Aorta (tissue), 5 donors: ENCODE measurements at regions not wholly inside any gene's neighbourhood (a gene's known extent, or its start where the extent isn't known, plus 50 kb on each side); places are given as distances from the start of the nearest gene placed in this dataset.
A peak's percentile ranks its signal among the peaks of the same experiment; 100 is the strongest.

Experiments used
- ATAC-seq: fragments of 200-7000 bp; cut with Tn5 transposase; one replicate; pipeline ENCODE4 v1.9.1; 2022; ENCODE audit warnings: moderate library complexity; ENCODE audit not compliant: low FRiP score
- DNase-seq, 2 donors: peaks; one replicate each; pipeline ENCODE4 v3.0.0-alpha.2; 2020
- H3K27ac ChIP-seq, 2 donors: one replicate each; pipeline ENCODE4 v1.5.1; 2013; ENCODE audit warnings: low read length in 2 of 2, mild to moderate bottlenecking in 2 of 2, moderate library complexity in 2 of 2, control low read depth in 1 of 2, inconsistent platforms in 1 of 2, low read depth in 1 of 2
- H3K27me3 ChIP-seq, 2 donors: one replicate each; pipeline ENCODE4 v1.6.1; 2013; ENCODE audit warnings: control low read depth in 1 of 2, low read length in 1 of 2, mild to moderate bottlenecking in 1 of 2, moderate library complexity in 1 of 2; ENCODE audit not compliant: insufficient read depth in 2 of 2, control insufficient read depth in 1 of 2
- H3K36me3 ChIP-seq, 2 donors: one replicate each; pipeline ENCODE4 v1.6.1; 2013; ENCODE audit warnings: control low read depth in 1 of 2, low read length in 1 of 2, mild to moderate bottlenecking in 1 of 2; ENCODE audit not compliant: insufficient read depth in 2 of 2, control insufficient read depth in 1 of 2
- H3K4me1 ChIP-seq, 2 donors: one replicate each; pipeline ENCODE4 v1.6.1; 2013; ENCODE audit warnings: low read length in 2 of 2, control low read depth in 1 of 2, mild to moderate bottlenecking in 1 of 2, moderate library complexity in 1 of 2; ENCODE audit not compliant: insufficient read depth in 2 of 2, control insufficient read depth in 1 of 2
- H3K4me3 ChIP-seq, 2 donors: one replicate each; pipeline ENCODE4 v1.5.1; 2013; ENCODE audit warnings: low read length in 2 of 2, control low read depth in 1 of 2, mild to moderate bottlenecking in 1 of 2
- H3K9me3 ChIP-seq: one replicate; pipeline ENCODE4 v1.6.1; 2013; ENCODE audit warnings: mild to moderate bottlenecking, low read length; ENCODE audit not compliant: control insufficient read depth
- WGBS, 2 donors: extraction: QIAGEN DNeasy Blood & Tissue Kit; methylation state at CpG; one replicate each; pipeline ENCODE4 v1.1.7; 2013; 5-methylcytosine and 5-hydroxymethylcytosine counted together
- intact Hi-C, 2 donors: fragments of 100-400 bp; cut with DNase I; formaldehyde crosslinking; loops; one replicate each; pipeline versions ENCODE4 v1.14.2 to v1.15.0; 2022
- donor health status: healthy with polysubstance abuse.
- donor health status: Bipolar disorder and iron deficiency.
- donor health status: DM: no; HTN: no; CAD: no.
- donor health status: DM: no; HTN: no; CAD: no.
- donor health status: DM: yes; HTN: yes; CAD: no.

DNA sequence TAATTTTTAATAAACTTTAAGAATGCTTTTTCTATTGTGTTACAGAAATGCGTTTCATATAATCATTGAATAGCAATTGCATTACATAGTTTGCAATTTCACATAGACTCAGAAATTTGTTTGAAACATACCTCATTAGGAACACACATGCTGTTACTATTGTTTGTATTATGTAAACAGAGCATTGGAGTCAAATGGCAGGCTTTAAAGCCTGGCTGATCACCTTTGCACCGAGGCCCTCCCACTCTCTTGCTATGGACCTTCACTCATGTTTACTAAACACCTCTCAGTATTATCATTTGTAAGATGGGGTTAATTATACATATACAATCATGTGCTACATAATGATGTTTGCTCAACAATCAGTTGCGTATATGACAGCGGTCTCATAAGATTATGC lies 203.6 kb upstream of the NPSR1 start:
- no peaks in the 10 kb centered on the region for H3K4me1 ChIP-seq
- H3K27ac ChIP-seq: no peak overlapping the region
- DNase-seq: no peak
- H3K4me3 ChIP-seq: no peak overlapping the region
- H3K9me3 ChIP-seq: no peaks in the 10 kb centered on the region
- H3K27me3 ChIP-seq: no peaks in the 10 kb centered on the region
- WGBS, 2 donors: 78 to 79% methylated on average over 4 of the region's 4 CpGs
- no peak for ATAC-seq
- no peaks in the 10 kb centered on the region for H3K36me3 ChIP-seq
- intact Hi-C loops: no loop called here

DNA sequence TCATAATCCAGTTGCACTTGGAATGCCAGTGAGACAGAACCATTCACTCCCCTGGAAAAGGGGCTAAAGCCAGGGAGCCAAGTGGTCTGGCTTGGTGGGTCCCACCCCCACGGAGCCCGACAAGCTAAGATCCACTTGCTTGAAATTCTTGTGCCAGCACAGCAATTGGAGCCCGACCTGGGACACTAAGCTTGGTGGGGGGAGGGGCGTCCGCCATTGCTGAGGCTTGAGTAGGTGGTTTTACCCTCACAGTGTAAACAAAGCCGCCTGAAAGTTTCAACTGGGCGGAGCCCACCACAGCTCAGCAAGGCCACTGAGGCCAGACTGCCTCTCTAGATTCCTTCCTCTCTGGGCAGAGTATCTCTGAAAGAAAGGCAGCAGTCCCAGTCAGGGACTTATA lies 200.7 kb upstream of the NPSR1 start:
- Histone ChIP-seq H3K4me1 (no peaks in the 10 kb centered on the region), H3K27me3 (no peaks in the 10 kb centered on the region), H3K4me3 (no peak overlapping the region), H3K27ac (no peak overlapping the region), H3K36me3 (no peaks in the 10 kb centered on the region), H3K9me3 (no peaks in the 10 kb centered on the region)
- ATAC-seq (no peak), DNase-seq (peak in 1 of 2 donors; percentile 38)
- 81 to 82% methylated on average over 7 of the region's 7 CpGs for WGBS, 2 donors
- intact Hi-C loops: no loop called here

DNA sequence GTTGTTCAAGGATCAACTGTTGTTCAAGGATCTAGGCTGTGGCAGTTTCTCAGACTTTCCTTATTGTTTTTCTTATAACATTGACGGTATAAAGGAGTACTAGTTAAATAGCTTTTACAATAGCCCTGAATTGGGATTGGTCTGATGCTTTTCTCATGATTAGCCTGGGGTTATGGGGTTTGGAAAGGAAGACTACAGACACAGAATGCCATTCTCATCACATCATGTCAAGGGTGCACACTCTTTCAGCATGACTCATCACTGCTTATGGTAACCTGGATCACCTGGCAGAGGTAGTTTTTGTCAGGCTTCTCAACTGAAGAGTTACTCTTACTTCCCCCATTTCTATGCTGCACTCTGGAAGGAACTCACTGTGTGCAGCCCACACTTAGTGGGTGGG lies 194.2 kb upstream of the NPSR1 start:
- H3K27ac ChIP-seq: no peak overlapping the region
- no peak overlapping the region for H3K4me3 ChIP-seq
- 81 to 83% methylated on average over 1 of the region's 1 CpG for WGBS, 2 donors
- no peak for DNase-seq
- intact Hi-C loops: no loop called here
- ATAC-seq: no peak
- no peaks in the 10 kb centered on the region for H3K27me3 ChIP-seq
- H3K36me3 ChIP-seq: no peaks in the 10 kb centered on the region
- H3K4me1 ChIP-seq: no peaks in the 10 kb centered on the region
- no peaks in the 10 kb centered on the region for H3K9me3 ChIP-seq

DNA sequence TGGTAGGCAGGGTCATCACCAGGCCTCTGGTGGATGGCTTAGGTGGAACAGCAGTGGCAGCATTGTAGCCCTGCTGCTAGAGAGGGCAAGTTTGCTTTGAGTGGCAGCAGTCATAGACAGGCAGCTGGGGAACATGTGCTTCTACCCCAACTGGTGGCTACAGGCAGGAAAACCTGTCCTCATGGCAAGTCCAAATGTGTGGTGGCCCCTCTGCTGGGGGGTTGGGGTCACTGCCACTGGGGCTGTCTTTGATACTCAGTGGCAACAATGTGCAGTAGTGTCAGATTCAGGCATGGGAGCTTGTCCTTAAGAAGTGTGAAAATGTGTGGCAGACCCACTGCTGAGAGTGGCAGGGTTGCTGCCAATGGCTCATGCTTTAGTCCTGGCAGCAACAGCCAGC lies 186.2 kb upstream of the NPSR1 start:
- H3K27me3 ChIP-seq: no peaks in the 10 kb centered on the region
- no peak for ATAC-seq
- no peak overlapping the region for H3K4me3 ChIP-seq
- DNase-seq: no peak
- no peaks in the 10 kb centered on the region for H3K4me1 ChIP-seq
- H3K9me3 ChIP-seq: peaks cover 6% of the 10 kb centered on the region
- intact Hi-C loops: no loop called here
- H3K27ac ChIP-seq: no peak overlapping the region
- H3K36me3 ChIP-seq: no peaks in the 10 kb centered on the region

DNA sequence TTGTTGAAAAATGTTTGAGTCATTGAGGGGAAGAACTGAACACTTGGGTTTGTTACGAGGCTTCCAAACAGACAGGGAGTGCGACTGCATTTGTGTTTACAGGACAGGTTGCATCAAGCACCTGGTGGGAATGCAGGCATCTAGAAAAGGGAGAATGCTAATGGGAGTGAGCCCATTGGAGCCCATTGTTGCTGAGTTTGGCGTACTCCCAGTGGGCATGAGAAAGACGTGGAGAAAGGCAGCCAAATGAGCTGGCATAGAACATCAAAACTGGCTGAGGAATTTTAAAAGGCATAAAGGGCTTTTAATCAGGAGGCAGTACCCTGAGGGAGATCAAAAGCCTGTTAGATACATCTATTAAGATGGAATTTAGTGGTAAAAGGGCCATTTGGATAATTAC lies 171.6 kb upstream of the NPSR1 start:
- 34 to 42% methylated on average over 4 of the region's 4 CpGs for WGBS, 2 donors
- H3K4me1 ChIP-seq: no peaks in the 10 kb centered on the region
- no peaks in the 10 kb centered on the region for H3K36me3 ChIP-seq
- H3K27me3 ChIP-seq: peaks cover 0 to 1% of the 10 kb centered on the region in 2 donors
- H3K4me3 ChIP-seq: no peak overlapping the region
- DNase-seq (no peak), ATAC-seq (no peak)
- H3K27ac ChIP-seq: no peak overlapping the region
- H3K9me3 ChIP-seq: no peaks in the 10 kb centered on the region
- intact Hi-C loops: no loop called here

DNA sequence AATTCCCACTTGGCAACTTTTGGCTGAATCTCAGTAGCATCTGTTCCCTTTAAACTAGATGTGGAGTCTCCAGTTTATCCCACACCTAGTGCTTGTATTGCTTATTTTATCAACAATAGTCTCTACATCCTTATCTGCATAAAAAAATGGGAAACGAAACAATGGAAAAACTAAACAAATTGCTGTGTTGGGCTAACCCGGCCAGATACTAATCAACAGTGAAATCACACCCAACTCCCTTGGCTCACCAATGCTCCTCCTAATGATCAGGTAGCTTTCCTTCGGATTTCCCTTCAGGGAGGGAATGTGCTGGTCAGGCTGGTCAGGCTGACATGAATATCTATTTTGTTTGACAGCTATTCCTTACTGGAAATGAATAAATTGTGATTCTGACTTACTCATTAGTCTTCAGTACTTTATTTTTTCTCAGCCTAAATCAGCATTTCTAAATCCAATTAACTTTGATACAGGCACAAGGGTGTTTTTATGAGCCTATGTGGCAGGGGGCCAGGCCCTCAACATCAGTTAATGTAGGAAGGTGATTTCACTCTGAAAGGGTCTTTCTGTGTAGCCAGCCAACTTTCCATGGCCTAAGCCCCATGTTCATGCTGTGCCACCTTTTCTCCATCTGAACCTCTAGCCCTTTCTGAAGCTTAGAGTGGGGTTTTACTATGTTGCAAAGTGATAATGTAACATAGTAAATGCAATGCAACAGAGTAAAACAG lies 170.5 kb upstream of the NPSR1 start:
- Histone ChIP-seq H3K4me1 (no peaks in the 10 kb centered on the region), H3K27me3 (no peaks in the 10 kb centered on the region), H3K27ac (no peak overlapping the region), H3K9me3 (no peaks in the 10 kb centered on the region), H3K36me3 (no peaks in the 10 kb centered on the region), H3K4me3 (no peak overlapping the region)
- DNase-seq: no peak
- 81 to 83% methylated on average over 3 of the region's 3 CpGs for WGBS, 2 donors
- no peak for ATAC-seq
- intact Hi-C loops: no loop called here

DNA sequence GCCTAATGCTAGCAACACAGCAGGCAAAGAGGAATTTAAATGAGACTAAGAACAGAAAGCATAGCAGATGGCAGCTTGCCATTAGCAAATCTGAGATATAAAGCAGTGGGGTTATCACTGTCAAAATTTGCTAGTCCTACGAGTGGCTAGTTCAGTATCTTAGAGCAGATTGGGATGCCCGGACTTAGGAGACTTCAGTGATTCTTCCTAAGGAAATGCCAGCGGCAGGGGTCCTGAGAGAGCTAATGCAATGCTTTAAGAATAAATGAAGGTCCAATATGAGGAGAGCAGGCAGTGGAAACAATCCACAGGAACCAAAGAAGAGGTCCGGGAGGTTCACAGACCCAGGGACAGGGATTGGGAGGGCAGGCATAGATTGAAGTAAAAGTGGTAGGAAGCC lies 169.3 kb upstream of the NPSR1 start:
- WGBS, 2 donors: 71% methylated on average over 4 of the region's 4 CpGs
- no peaks in the 10 kb centered on the region for H3K36me3 ChIP-seq
- intact Hi-C loops: no loop called here

DNA sequence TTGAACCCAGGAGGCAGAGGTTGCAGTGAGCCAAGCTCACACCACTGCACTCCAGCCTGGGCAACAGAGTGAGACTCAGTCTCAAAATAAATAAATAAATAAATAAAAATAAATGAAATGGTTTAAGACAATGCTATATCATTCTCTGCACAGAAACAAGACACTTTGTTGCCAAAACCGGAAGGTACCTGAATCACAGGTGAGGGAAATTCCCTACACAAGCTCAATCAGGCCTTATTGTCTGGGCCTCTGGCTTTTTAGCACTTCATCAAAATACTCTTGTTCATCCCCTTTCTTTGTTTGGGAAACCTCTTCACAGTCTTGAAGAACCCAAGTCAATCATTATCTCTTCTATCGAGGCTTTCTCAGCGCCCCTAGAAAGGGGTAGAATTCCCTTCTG lies 166.1 kb upstream of the NPSR1 start:
- Histone ChIP-seq H3K36me3 (no peaks in the 10 kb centered on the region), H3K4me1 (no peaks in the 10 kb centered on the region), H3K4me3 (no peak overlapping the region), H3K27ac (no peak overlapping the region), H3K27me3 (no peaks in the 10 kb centered on the region), H3K9me3 (no peaks in the 10 kb centered on the region)
- DNase-seq: no peak
- intact Hi-C loops: no loop called here
- ATAC-seq: no peak
- 93 to 94% methylated on average over 3 of the region's 3 CpGs for WGBS, 2 donors

More for the DNA sequence above, 169.3 kb upstream of the NPSR1 start:
- no peak overlapping the region for H3K27ac ChIP-seq
- ATAC-seq (no peak), DNase-seq (no peak)
- no peak overlapping the region for H3K4me3 ChIP-seq
- H3K4me1 ChIP-seq: no peaks in the 10 kb centered on the region
- no peaks in the 10 kb centered on the region for H3K27me3 ChIP-seq
- H3K9me3 ChIP-seq: no peaks in the 10 kb centered on the region

DNA sequence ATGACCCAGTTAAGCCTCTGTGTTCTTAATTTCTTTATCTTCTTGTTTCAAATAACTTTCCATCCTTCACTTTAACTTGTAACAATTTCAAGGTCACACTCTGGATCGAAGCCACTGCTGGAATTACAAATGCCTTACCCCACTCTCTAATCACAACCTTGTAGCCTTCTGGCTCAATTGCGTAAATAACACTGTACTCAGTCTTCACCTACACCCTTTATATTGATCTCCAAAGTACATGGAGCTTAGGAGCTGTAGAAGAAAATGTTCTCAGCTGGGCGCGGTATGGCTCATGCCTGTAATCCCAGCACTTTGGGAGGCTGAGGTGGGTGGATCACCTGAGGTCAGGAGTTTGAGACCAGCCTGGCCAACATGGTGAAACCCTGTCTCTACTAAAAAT lies 164.3 kb upstream of the NPSR1 start:
- H3K27me3 ChIP-seq: no peaks in the 10 kb centered on the region
- H3K36me3 ChIP-seq: no peaks in the 10 kb centered on the region
- H3K4me3 ChIP-seq: no peak overlapping the region
- no peaks in the 10 kb centered on the region for H3K9me3 ChIP-seq
- no peak overlapping the region for H3K27ac ChIP-seq
- no peak for ATAC-seq
- intact Hi-C loops: no loop called here
- no peaks in the 10 kb centered on the region for H3K4me1 ChIP-seq
- WGBS, 2 donors: 88 to 92% methylated on average over 4 of the region's 4 CpGs
- no peak for DNase-seq
